ENCODE measurements at regions not wholly inside any gene's neighbourhood (a gene's known extent, or its start where the extent isn't known, plus 50 kb on each side); places are given as distances from the start of the nearest gene placed in this dataset.

GRCh38 chr5:173819521-173819920 is 68.6 kb upstream of the CPEB4 start:
- 94% methylated on average over 3 of the region's 3 CpGs for WGBS
- TF ChIP-seq FOXA1 (IDR thresholded peaks at IDR 0.05) = no peak
- no peak for TF ChIP-seq CTCF (IDR thresholded peaks at IDR 0.05; ENCODE audit: low read depth, low read length, missing input control)
- no peak for TF ChIP-seq RXRA (IDR thresholded peaks at IDR 0.05)
- no peak for TF ChIP-seq SP1 (IDR thresholded peaks at IDR 0.05)
- no peak for TF ChIP-seq FOXA2 (IDR thresholded peaks at IDR 0.05)
- TF ChIP-seq MAX (IDR thresholded peaks at IDR 0.05) = no peak
- TF ChIP-seq GABPA (IDR thresholded peaks at IDR 0.05 in 1 of 2, conservative IDR thresholded peaks at IDR 0.05 in 1 of 2) = no peak
- no peak for TF ChIP-seq HNF4G (IDR thresholded peaks at IDR 0.05)
- no peak for TF ChIP-seq ATF3 (IDR thresholded peaks at IDR 0.05)
- no peak for TF ChIP-seq JUND (IDR thresholded peaks at IDR 0.05)
- TF ChIP-seq EGR1 (IDR thresholded peaks at IDR 0.05; ENCODE audit: low read depth in 2 of 2) = no peak
- no peak for TF ChIP-seq REST (IDR thresholded peaks at IDR 0.05)
- no peak for TF ChIP-seq TAF1 (conservative IDR thresholded peaks at IDR 0.05)
- no peak for TF ChIP-seq RAD21 (IDR thresholded peaks at IDR 0.05)
- TF ChIP-seq ZBTB33 (IDR thresholded peaks at IDR 0.05) = no peak
- TF ChIP-seq YY1 (IDR thresholded peaks at IDR 0.05) = no peak
- no peak for TF ChIP-seq HNF4A (conservative IDR thresholded peaks at IDR 0.05)
- TF ChIP-seq NR2F2 (IDR thresholded peaks at IDR 0.05) = no peak

More at GRCh38 chr5:173819521-173819920, 68.6 kb upstream of the CPEB4 start:
- Histone ChIP-seq H3K27me3 (ENCODE audit: control insufficient read depth in 4 of 4, insufficient read depth in 4 of 4, low read length in 3 of 4) (no peaks in the 10 kb centered on the region), H3K4me3 (ENCODE audit: low read depth in 1 of 3, low read length in 3 of 3) (no peak overlapping the region), H3K9me3 (ENCODE audit: control insufficient read depth in 4 of 4, low read length in 3 of 4) (peaks cover 0 to 3% (median 0%) of the 10 kb centered on the region in 4 donors), H3K27ac (ENCODE audit: low read depth in 1 of 2, low read length in 2 of 2) (no peak overlapping the region), H3K9ac (ENCODE audit: low read depth in 1 of 2, low read length in 2 of 2) (no peak overlapping the region), H3K36me3 (ENCODE audit: control insufficient read depth in 4 of 4, insufficient read depth in 3 of 4, low read depth in 1 of 4, low read length in 3 of 4) (no peaks in the 10 kb centered on the region), H3K4me1 (ENCODE audit: control insufficient read depth in 4 of 4, insufficient read depth in 4 of 4, low read length in 3 of 4) (peaks cover 3 to 12% (median 9%) of the 10 kb centered on the region in 4 donors)
- no peak for DNase-seq (ENCODE audit: low spot score)

Measured in liver (tissue), 8 donors.